Transverse colon (tissue), 3 donors: ENCODE measurements at regions not wholly inside any gene's neighbourhood (a gene's known extent, or its start where the extent isn't known, plus 50 kb on each side); places are given as distances from the start of the nearest gene placed in this dataset.

Experiments used
- CTCF ChIP-seq, 5 experiments: fragments of 200-600 bp in 3 of 5; fragments of 450-650 bp in 2 of 5; sonication (generic) in 3 of 5; IDR thresholded peaks; 1 replicate in 2 of 5; 2 replicates in 3 of 5; pipeline ENCODE4 v1.5.1; 2016 to 2017; ENCODE audit warnings: antibody characterized with exemption in 5 of 5, inconsistent platforms in 3 of 5, mild to moderate bottlenecking in 2 of 5, moderate library complexity in 1 of 5
- POLR2A ChIP-seq: fragments of 450-650 bp; IDR thresholded peaks from one replicate; pipeline ENCODE4 v1.6.1; 2016; ENCODE audit warnings: antibody characterized with exemption, mild to moderate bottlenecking, moderate library complexity

GRCh38 chr10:10625491-10625890 lies 392.2 kb upstream of the CELF2 start:
- TF ChIP-seq CTCF (IDR thresholded peaks at IDR 0.05) = no peak
- no peak for TF ChIP-seq POLR2A
